Thyroid gland (tissue), 4 donors: ENCODE measurements at regions not wholly inside any gene's neighbourhood (a gene's known extent, or its start where the extent isn't known, plus 50 kb on each side); places are given as distances from the start of the nearest gene placed in this dataset.

ENCODE experiments used
- DNase-seq, 2 donors: peaks; one replicate each; pipeline ENCODE4 v3.0.0-alpha.2; 2019
- H3K27ac ChIP-seq, 3 donors: fragments of 200-600 bp; sonication (generic); 1 replicate in 2 of 3; 2 replicates in 1 of 3; pipeline ENCODE4 v1.5.1; 2016 to 2019; ENCODE audit warnings: mild to moderate bottlenecking in 1 of 3, moderate library complexity in 1 of 3
- H3K27me3 ChIP-seq: fragments of 200-600 bp; sonication (generic); one replicate; pipeline ENCODE4 v1.5.1; 2019
- H3K36me3 ChIP-seq, 2 donors: fragments of 200-600 bp; sonication (generic); one replicate each; pipeline ENCODE4 v1.5.1; 2016 to 2019
- H3K4me1 ChIP-seq, 2 donors: fragments of 200-600 bp; sonication (generic); one replicate each; pipeline ENCODE4 v1.5.1; 2017 to 2019
- H3K4me3 ChIP-seq, 3 donors: fragments of 200-600 bp; sonication (generic); replicated peaks in 1 of 3; 1 replicate in 2 of 3; 2 replicates in 1 of 3; pipeline ENCODE4 v1.5.1; 2016; ENCODE audit warnings: mild to moderate bottlenecking in 1 of 3
- H3K9me3 ChIP-seq: fragments of 200-600 bp; sonication (generic); one replicate; pipeline ENCODE4 v1.5.1; 2017
- CTCF ChIP-seq, 6 experiments: fragments of 200-600 bp in 3 of 6; fragments of 450-650 bp in 3 of 6; sonication (generic) in 3 of 6; IDR thresholded peaks; one replicate each; pipeline ENCODE4 v1.5.1; 2016 to 2019; ENCODE audit warnings: antibody characterized with exemption in 6 of 6, mild to moderate bottlenecking in 2 of 6, inconsistent platforms in 1 of 6, moderate library complexity in 1 of 6
- POLR2A ChIP-seq, 2 donors: fragments of 450-650 bp; IDR thresholded peaks; one replicate each; pipeline ENCODE4 v1.6.1; 2017; ENCODE audit warnings: antibody characterized with exemption in 2 of 2, mild to moderate bottlenecking in 2 of 2, moderate library complexity in 1 of 2
- WGBS, 2 donors: methylation state at CpG; one replicate each; pipeline ENCODE4 v1.1.5; 2017; 5-methylcytosine and 5-hydroxymethylcytosine counted together
- intact Hi-C: fragments of 100-400 bp; cut with DNase I; formaldehyde crosslinking; loops from one replicate; pipeline ENCODE4 v1.15.1; 2023

GRCh38 chr11:109849051-109849450 is 244.1 kb upstream of the ZC3H12C start:
- intact Hi-C loops: no loop called here
- TF ChIP-seq POLR2A (IDR thresholded peaks at IDR 0.05) (no peak), CTCF (IDR thresholded peaks at IDR 0.05) (no peak)
- Histone ChIP-seq H3K9me3 (no peaks in the 10 kb centered on the region), H3K36me3 (no peaks in the 10 kb centered on the region), H3K27ac (no peak overlapping the region), H3K4me1 (no peaks in the 10 kb centered on the region), H3K4me3 (no peak overlapping the region), H3K27me3 (no peaks in the 10 kb centered on the region)
- no peak for DNase-seq
- 94 to 95% methylated on average over 3 of the region's 3 CpGs for WGBS, 2 donors

GRCh38 chr11:109849946-109850345 is 243.2 kb upstream of the ZC3H12C start:
- Histone ChIP-seq H3K4me1 (no peaks in the 10 kb centered on the region), H3K27me3 (no peaks in the 10 kb centered on the region), H3K27ac (no peak overlapping the region), H3K4me3 (no peak overlapping the region), H3K9me3 (no peaks in the 10 kb centered on the region), H3K36me3 (no peaks in the 10 kb centered on the region)
- no peak for DNase-seq
- WGBS, 2 donors: 86% methylated on average over 5 of the region's 5 CpGs
- TF ChIP-seq POLR2A (IDR thresholded peaks at IDR 0.05): no peak
- intact Hi-C loops: no loop called here

GRCh38 chr11:109851780-109852390 is 241.3 kb upstream of the ZC3H12C start:
- H3K9me3 ChIP-seq: no peaks in the 10 kb centered on the region
- no peak overlapping the region for H3K27ac ChIP-seq
- H3K27me3 ChIP-seq: no peaks in the 10 kb centered on the region
- DNase-seq: no peak
- no peaks in the 10 kb centered on the region for H3K4me1 ChIP-seq
- no peak for TF ChIP-seq CTCF (IDR thresholded peaks at IDR 0.05)
- TF ChIP-seq POLR2A (IDR thresholded peaks at IDR 0.05): no peak
- H3K4me3 ChIP-seq: no peak overlapping the region
- H3K36me3 ChIP-seq: no peaks in the 10 kb centered on the region
- WGBS, 2 donors: 50 to 60% methylated on average over 1 of the region's 1 CpG
- intact Hi-C loops: no loop called here

- no peaks in the 10 kb centered on the region for H3K27me3 ChIP-seq
- no peak overlapping the region for H3K27ac ChIP-seq
- H3K4me3 ChIP-seq: no peak overlapping the region
- 65 to 68% methylated on average over 5 of the region's 5 CpGs for WGBS, 2 donors
- TF ChIP-seq CTCF (IDR thresholded peaks at IDR 0.05) (peak in 3 of 6 experiments; percentile 17 to 40 (median 31)), POLR2A (IDR thresholded peaks at IDR 0.05) (no peak)
- H3K9me3 ChIP-seq: no peaks in the 10 kb centered on the region
- H3K36me3 ChIP-seq: no peaks in the 10 kb centered on the region
- DNase-seq: no peak
- intact Hi-C loops: no loop called here
- H3K4me1 ChIP-seq: no peaks in the 10 kb centered on the region
These were observed 239.9 kb upstream of the ZC3H12C start for GRCh38 chr11:109853156-109853776.

GRCh38 chr11:109854731-109855130 is 238.5 kb upstream of the ZC3H12C start:
- TF ChIP-seq CTCF (IDR thresholded peaks at IDR 0.05) (no peak), POLR2A (IDR thresholded peaks at IDR 0.05) (no peak)
- DNase-seq: no peak
- Histone ChIP-seq H3K4me1 (no peaks in the 10 kb centered on the region), H3K27ac (no peak overlapping the region), H3K9me3 (no peaks in the 10 kb centered on the region), H3K27me3 (no peaks in the 10 kb centered on the region), H3K36me3 (no peaks in the 10 kb centered on the region), H3K4me3 (no peak overlapping the region)
- intact Hi-C loops: no loop called here
